Naive B cell (primary cell): ENCODE measurements at regions not wholly inside any gene's neighbourhood (a gene's known extent, or its start where the extent isn't known, plus 50 kb on each side); places are given as distances from the start of the nearest gene placed in this dataset.
"Not testable (repeated sequence)": the region's sequence is repeated elsewhere in the genome, so short reads cannot be mapped to it uniquely, and the experiment has no call there.

ENCODE experiments used
- ATAC-seq, 2 donors: fragments of 150-1000 bp; cut with Tn5 transposase; 2 replicates each; pipeline ENCODE4 v1.10.0; 2021; ENCODE audit warnings: low read depth in 2 of 2, mild to moderate bottlenecking in 2 of 2, moderate library complexity in 2 of 2
- DNase-seq: peaks from one replicate; pipeline ENCODE4 v3.0.0; 2022
- H3K27ac Mint-ChIP-seq, 6 donors: one replicate each; pipeline ENCODE4 v1.8.0; 2020 to 2022; ENCODE audit warnings: mild to moderate bottlenecking in 6 of 6, mixed read lengths in 6 of 6, moderate library complexity in 5 of 6, inconsistent platforms in 2 of 6
- H3K27me3 Mint-ChIP-seq, 3 donors: one replicate each; pipeline ENCODE4 v1.8.0; 2021 to 2022; ENCODE audit warnings: mixed read lengths in 3 of 3, mild to moderate bottlenecking in 1 of 3
- H3K36me3 Mint-ChIP-seq, 2 donors: one replicate each; pipeline ENCODE4 v1.8.0; 2020 to 2022; ENCODE audit warnings: mixed read lengths in 2 of 2, inconsistent platforms in 1 of 2, mild to moderate bottlenecking in 1 of 2
- H3K4me1 Mint-ChIP-seq, 3 donors: one replicate each; pipeline ENCODE4 v1.8.0; 2020 to 2022; ENCODE audit warnings: mixed read lengths in 3 of 3, inconsistent platforms in 1 of 3, mild to moderate bottlenecking in 1 of 3, moderate library complexity in 1 of 3
- H3K4me3 Mint-ChIP-seq, 8 donors: one replicate each; pipeline ENCODE4 v1.8.0; 2020 to 2022; ENCODE audit warnings: mild to moderate bottlenecking in 8 of 8, mixed read lengths in 8 of 8, moderate library complexity in 8 of 8, inconsistent platforms in 2 of 8
- H3K9me3 Mint-ChIP-seq, 7 donors: one replicate each; pipeline ENCODE4 v1.8.0; 2020 to 2022; ENCODE audit warnings: mixed read lengths in 7 of 7, mild to moderate bottlenecking in 5 of 7, inconsistent platforms in 2 of 7, moderate library complexity in 1 of 7

- Mint-ChIP-seq H3K27ac (no peak overlapping the region), H3K9me3 (no peaks in the 10 kb centered on the region), H3K36me3 (no peaks in the 10 kb centered on the region), H3K4me3 (no peak overlapping the region), H3K4me1 (peaks cover 0 to 4% (median 0%) of the 10 kb centered on the region in 3 donors), H3K27me3 (peaks cover 4 to 38% (median 17%) of the 10 kb centered on the region in 3 donors)
- ATAC-seq (no peak), DNase-seq (no peak)
Measured at GRCh38 chr10:6843481-6843881, 263.4 kb upstream of the PRKCQ start.

- ATAC-seq (no peak), DNase-seq (no peak)
- no peaks in the 10 kb centered on the region for H3K9me3 Mint-ChIP-seq
- peaks cover 4 to 37% (median 17%) of the 10 kb centered on the region in 3 donors for H3K27me3 Mint-ChIP-seq
- H3K27ac Mint-ChIP-seq = no peak overlapping the region
- no peak overlapping the region for H3K4me3 Mint-ChIP-seq
- no peaks in the 10 kb centered on the region for H3K36me3 Mint-ChIP-seq
- peaks cover 0 to 4% (median 0%) of the 10 kb centered on the region in 3 donors for H3K4me1 Mint-ChIP-seq
Measured at GRCh38 chr10:6842722-6843121, 262.6 kb upstream of the PRKCQ start.

DNA sequence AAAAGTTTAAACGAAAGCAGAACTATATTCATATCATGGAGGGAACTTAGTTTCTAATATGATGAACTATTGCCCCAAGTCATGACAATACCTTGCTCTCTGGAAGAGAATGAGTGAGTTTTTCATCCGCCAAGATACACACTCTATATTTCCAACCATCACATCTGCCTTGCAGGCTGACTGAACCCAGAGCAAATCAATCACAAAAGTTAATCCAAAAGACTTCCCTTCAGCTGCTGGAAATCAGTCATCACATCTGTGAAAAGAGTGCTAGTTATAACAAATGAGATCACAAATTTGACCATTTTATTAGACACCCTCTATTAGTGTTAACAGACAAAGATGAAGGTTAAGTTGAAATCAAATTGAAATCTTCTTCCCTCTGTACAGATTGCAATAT is 261.7 kb upstream of the PRKCQ start:
- peaks cover 4 to 27% (median 17%) of the 10 kb centered on the region in 3 donors for H3K27me3 Mint-ChIP-seq
- H3K4me1 Mint-ChIP-seq = peaks cover 0 to 4% (median 0%) of the 10 kb centered on the region in 3 donors
- H3K36me3 Mint-ChIP-seq = no peaks in the 10 kb centered on the region
- DNase-seq (no peak), ATAC-seq (no peak)
- no peaks in the 10 kb centered on the region for H3K9me3 Mint-ChIP-seq
- no peak overlapping the region for H3K27ac Mint-ChIP-seq
- H3K4me3 Mint-ChIP-seq = no peak overlapping the region

DNA sequence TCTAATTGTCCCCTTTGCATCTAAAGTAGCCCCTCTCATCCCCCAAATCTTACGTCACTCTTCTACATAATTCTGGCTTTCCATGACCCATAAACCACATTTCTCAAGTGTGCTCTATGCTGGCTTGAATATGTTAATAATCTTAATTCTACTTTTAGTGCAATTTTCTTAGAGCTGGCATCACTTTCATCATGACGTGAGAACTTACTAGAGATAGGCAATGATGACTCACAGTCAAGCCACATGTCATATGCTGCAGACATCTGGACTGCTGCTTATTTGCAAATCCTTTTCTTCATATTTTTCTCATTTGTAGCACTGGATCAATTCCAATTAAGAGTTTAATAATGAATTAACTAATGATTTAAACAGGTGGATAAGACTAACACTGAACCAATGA is 260.7 kb upstream of the PRKCQ start:
- H3K27ac Mint-ChIP-seq = no peak overlapping the region
- no peak for ATAC-seq
- DNase-seq = no peak
- peaks cover 4 to 23% (median 17%) of the 10 kb centered on the region in 3 donors for H3K27me3 Mint-ChIP-seq
- H3K9me3 Mint-ChIP-seq = no peaks in the 10 kb centered on the region
- H3K4me1 Mint-ChIP-seq = peaks cover 0 to 4% (median 0%) of the 10 kb centered on the region in 3 donors
- no peaks in the 10 kb centered on the region for H3K36me3 Mint-ChIP-seq
- H3K4me3 Mint-ChIP-seq = no peak overlapping the region

DNA sequence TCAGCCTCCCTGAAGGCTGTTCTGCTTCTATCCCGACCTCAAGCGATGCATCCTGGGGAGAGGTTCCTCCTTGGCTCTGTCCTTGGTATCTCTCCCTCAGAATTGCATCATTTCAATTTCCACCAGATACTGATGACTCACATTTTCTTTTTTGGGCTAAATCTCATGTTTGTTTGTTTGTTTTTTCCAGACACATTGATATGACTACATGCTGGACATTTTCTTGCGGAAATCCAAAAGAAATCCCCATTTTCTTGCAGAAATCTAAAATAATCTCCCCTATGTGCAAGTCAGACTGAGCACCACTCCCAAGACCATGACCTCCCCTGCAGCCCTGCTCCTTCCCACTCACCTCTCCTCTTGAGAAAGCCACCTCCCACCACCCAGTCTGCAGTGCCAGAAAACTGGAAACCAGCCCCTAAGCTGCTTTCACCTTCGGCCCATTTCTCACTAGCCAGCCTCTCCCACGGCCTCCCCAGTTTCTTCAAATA is 260.2 kb upstream of the PRKCQ start:
- no peaks in the 10 kb centered on the region for H3K9me3 Mint-ChIP-seq
- peaks cover 4 to 23% (median 17%) of the 10 kb centered on the region in 3 donors for H3K27me3 Mint-ChIP-seq
- no peaks in the 10 kb centered on the region for H3K36me3 Mint-ChIP-seq
- peak overlapping the region in 1 of 6 donors; percentile 27 for H3K27ac Mint-ChIP-seq
- H3K4me1 Mint-ChIP-seq = peaks cover 0 to 4% (median 0%) of the 10 kb centered on the region in 3 donors
- DNase-seq (no peak), ATAC-seq (no peak)
- no peak overlapping the region for H3K4me3 Mint-ChIP-seq

- ATAC-seq (no peak), DNase-seq (no peak)
- no peak overlapping the region for H3K4me3 Mint-ChIP-seq
- H3K36me3 Mint-ChIP-seq = no peaks in the 10 kb centered on the region
- H3K27me3 Mint-ChIP-seq = peaks cover 4 to 23% (median 17%) of the 10 kb centered on the region in 3 donors
- no peaks in the 10 kb centered on the region for H3K4me1 Mint-ChIP-seq
- no peaks in the 10 kb centered on the region for H3K9me3 Mint-ChIP-seq
- no peak overlapping the region for H3K27ac Mint-ChIP-seq
Measured at GRCh38 chr10:6838118-6838517, 258.0 kb upstream of the PRKCQ start.

DNA sequence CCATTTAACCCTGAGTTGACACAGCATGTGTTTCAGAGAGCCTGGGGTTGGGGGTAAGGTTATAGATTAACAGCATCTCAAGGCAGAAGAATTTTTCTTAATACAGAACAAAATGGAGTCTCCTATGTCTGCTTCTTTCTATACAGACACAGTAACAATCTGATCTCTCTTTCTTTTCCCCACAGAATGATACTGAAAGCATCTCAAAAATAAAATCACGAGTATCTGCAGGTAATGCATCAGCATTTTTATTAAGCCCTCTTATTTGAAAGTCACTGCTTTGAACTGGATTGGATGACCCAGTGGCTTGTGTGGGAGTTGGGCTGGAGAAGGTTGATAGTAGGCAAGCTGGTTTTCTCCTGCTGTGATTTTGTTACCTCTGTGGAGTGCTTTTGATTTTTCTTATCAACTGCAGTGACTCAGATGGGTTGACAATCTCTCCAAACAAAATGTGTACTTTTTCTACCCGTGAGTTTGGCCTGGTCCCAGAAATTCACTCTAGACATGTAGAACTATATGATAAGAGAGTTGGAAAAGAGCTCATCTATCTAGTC is 253.5 kb upstream of the PRKCQ start:
- Mint-ChIP-seq H3K4me1 (no peaks in the 10 kb centered on the region), H3K27ac (no peak overlapping the region), H3K36me3 (no peaks in the 10 kb centered on the region), H3K4me3 (no peak overlapping the region), H3K9me3 (no peaks in the 10 kb centered on the region), H3K27me3 (peaks cover 7 to 10% (median 9%) of the 10 kb centered on the region in 3 donors)
- DNase-seq (no peak), ATAC-seq (no peak)

- not testable (repeated sequence) for H3K4me1 Mint-ChIP-seq, H3K4me3 Mint-ChIP-seq, DNase-seq, ATAC-seq, H3K36me3 Mint-ChIP-seq, H3K9me3 Mint-ChIP-seq, H3K27ac Mint-ChIP-seq
- H3K27me3 Mint-ChIP-seq = peaks cover 7 to 13% (median 10%) of the 10 kb centered on the region in 3 donors
Measured at GRCh38 chr10:6830981-6831380, 250.9 kb upstream of the PRKCQ start.

GRCh38 chr10:6824793-6825192 is 244.7 kb upstream of the PRKCQ start:
- H3K4me1 Mint-ChIP-seq, H3K36me3 Mint-ChIP-seq, H3K9me3 Mint-ChIP-seq, H3K4me3 Mint-ChIP-seq, H3K27ac Mint-ChIP-seq, DNase-seq, ATAC-seq: not testable (repeated sequence)
- peaks cover 14 to 15% (median 15%) of the 10 kb centered on the region in 3 donors for H3K27me3 Mint-ChIP-seq

GRCh38 chr10:6823770-6824169 is 243.7 kb upstream of the PRKCQ start:
- peaks cover 19 to 25% (median 22%) of the 10 kb centered on the region in 3 donors for H3K27me3 Mint-ChIP-seq
- H3K9me3 Mint-ChIP-seq = peaks cover 0 to 2% (median 0%) of the 10 kb centered on the region in 7 donors
- no peaks in the 10 kb centered on the region for H3K4me1 Mint-ChIP-seq
- no peak for DNase-seq
- no peak for ATAC-seq
- no peaks in the 10 kb centered on the region for H3K36me3 Mint-ChIP-seq
- H3K4me3 Mint-ChIP-seq = no peak overlapping the region
- no peak overlapping the region for H3K27ac Mint-ChIP-seq

DNA sequence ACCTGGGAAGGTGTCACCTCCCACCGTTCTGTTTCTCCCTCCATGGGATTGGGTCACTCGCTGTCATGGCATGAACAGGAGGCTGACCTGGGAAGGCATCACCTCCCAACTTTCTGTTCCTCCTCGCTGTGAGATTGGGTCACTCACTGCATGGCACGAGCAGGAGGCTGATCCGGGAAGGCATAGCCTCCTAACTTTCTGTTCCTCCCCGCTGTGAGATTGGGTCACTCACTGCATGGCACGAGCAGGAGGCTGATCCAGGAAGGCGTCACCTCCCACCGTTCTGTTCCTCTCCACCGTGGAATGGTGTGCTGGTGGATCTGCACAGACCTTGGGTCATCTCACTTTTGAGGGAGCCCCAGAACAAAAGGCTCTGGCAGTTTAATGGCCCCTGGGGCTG is 239.2 kb upstream of the PRKCQ start:
- Mint-ChIP-seq H3K4me3 (no peak overlapping the region), H3K27me3 (peaks cover 20 to 33% (median 26%) of the 10 kb centered on the region in 3 donors), H3K27ac (no peak overlapping the region), H3K9me3 (peaks cover 0 to 2% (median 0%) of the 10 kb centered on the region in 7 donors), H3K36me3 (no peaks in the 10 kb centered on the region), H3K4me1 (no peaks in the 10 kb centered on the region)
- DNase-seq (no peak), ATAC-seq (no peak)

DNA sequence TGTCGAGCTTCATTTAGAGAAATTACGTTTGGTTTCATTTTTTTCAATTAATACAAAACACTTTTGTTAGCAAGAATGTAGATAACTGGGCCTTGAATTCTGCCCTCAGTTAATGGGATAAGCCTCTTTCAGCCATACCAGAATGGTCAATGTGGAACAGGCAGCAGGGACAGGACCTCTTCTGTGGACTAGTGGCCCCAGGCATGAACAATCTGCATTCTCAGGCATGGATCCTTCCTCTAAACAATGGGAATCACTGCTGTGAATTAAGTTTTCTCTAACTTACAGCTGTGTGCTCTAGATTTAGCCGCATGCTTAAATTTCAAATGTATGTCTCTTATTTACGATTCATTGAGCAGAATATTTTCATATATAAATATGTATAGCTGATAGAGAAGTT is 237.7 kb upstream of the PRKCQ start:
- no peaks in the 10 kb centered on the region for H3K36me3 Mint-ChIP-seq
- H3K4me3 Mint-ChIP-seq = no peak overlapping the region
- H3K4me1 Mint-ChIP-seq = no peaks in the 10 kb centered on the region
- H3K27me3 Mint-ChIP-seq = peaks cover 26 to 41% (median 27%) of the 10 kb centered on the region in 3 donors
- ATAC-seq = no peak
- DNase-seq = no peak
- H3K27ac Mint-ChIP-seq = no peak overlapping the region
- peaks cover 0 to 2% (median 0%) of the 10 kb centered on the region in 7 donors for H3K9me3 Mint-ChIP-seq

GRCh38 chr10:6815346-6815745 is 235.3 kb upstream of the PRKCQ start:
- Mint-ChIP-seq H3K9me3 (peaks cover 0 to 10% (median 2%) of the 10 kb centered on the region in 7 donors), H3K4me1 (no peaks in the 10 kb centered on the region), H3K4me3 (no peak overlapping the region), H3K27ac (no peak overlapping the region), H3K27me3 (peaks cover 38 to 50% (median 43%) of the 10 kb centered on the region in 3 donors), H3K36me3 (no peaks in the 10 kb centered on the region)
- DNase-seq = no peak
- ATAC-seq = no peak

DNA sequence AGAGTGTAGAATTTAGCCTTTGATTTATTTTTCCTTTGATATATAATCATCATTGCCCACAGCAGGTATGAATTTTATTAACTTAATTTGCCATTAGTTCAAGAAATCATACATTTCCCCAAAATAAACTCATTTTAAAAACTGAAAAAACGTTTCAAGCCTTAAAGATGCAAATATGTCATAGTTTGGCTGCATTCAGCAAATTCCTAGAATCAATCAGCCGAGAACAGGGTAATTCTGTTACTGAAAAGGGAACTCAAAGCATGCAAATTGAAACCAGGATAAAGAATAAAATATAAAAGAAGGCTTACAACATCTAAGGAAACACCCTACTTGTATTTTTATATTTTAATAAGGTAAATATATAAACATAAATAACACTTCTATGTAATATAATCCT is 233.8 kb upstream of the PRKCQ start:
- Mint-ChIP-seq H3K9me3 (peaks cover 1 to 10% (median 4%) of the 10 kb centered on the region in 7 donors), H3K27me3 (peaks cover 35 to 38% (median 38%) of the 10 kb centered on the region in 3 donors), H3K27ac (no peak overlapping the region), H3K4me3 (no peak overlapping the region), H3K4me1 (no peaks in the 10 kb centered on the region), H3K36me3 (no peaks in the 10 kb centered on the region)
- DNase-seq (no peak), ATAC-seq (no peak)
